GM12892 (cell line): ENCODE measurements at regions not wholly inside any gene's neighbourhood (a gene's known extent, or its start where the extent isn't known, plus 50 kb on each side); places are given as distances from the start of the nearest gene placed in this dataset.
A peak's percentile ranks its signal among the peaks of the same experiment; 100 is the strongest.

Experiments
- DNase-seq: peaks from one replicate; pipeline ENCODE4 v3.0.0; 2011; ENCODE audit not compliant: insufficient read length
- FAIRE-seq: peaks from 2 replicates; lab custom pipeline; 2011; peaks lifted over from hg19 to GRCh38; lab: Jason Lieb, UNC
- POLR2A ChIP-seq: IDR thresholded peaks from 2 replicates; pipeline ENCODE4 v1.6.1; 2011; ENCODE audit warnings: low read depth, low read length, control low read depth
- POLR2AphosphoS5 ChIP-seq: IDR thresholded peaks from 2 replicates; pipeline ENCODE4 v1.6.1; 2011; ENCODE audit warnings: low read depth, low read length, control low read depth
- TAF1 ChIP-seq: IDR thresholded peaks from 2 replicates; pipeline ENCODE4 v1.6.1; 2011; ENCODE audit warnings: low read depth, mild to moderate bottlenecking, control low read depth, low read length, borderline replicate concordance

DNA sequence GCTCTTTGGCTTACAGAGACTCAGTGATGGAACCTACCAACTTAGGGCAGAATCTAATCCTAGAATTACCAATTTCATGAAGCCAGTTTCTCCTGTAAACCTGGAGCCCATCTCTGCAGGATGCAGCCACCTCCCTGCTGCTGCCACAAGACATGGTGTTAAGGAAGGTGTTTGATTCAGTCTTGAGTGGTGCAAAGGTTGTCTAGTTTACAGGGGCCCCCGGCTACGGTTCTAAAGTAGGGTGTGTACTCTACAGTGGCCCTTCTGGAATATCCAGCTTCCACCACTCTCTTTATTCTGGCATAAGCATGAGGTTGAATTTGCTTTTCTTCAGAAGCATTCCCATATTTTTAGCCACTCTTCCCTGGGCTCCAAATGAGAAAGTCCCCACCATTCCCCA, 154.1 kb upstream of the GRIP1 start:
- TF ChIP-seq POLR2A (no peak), POLR2AphosphoS5 (no peak), TAF1 (no peak)
- no peak for DNase-seq
- FAIRE-seq, result no peak

DNA sequence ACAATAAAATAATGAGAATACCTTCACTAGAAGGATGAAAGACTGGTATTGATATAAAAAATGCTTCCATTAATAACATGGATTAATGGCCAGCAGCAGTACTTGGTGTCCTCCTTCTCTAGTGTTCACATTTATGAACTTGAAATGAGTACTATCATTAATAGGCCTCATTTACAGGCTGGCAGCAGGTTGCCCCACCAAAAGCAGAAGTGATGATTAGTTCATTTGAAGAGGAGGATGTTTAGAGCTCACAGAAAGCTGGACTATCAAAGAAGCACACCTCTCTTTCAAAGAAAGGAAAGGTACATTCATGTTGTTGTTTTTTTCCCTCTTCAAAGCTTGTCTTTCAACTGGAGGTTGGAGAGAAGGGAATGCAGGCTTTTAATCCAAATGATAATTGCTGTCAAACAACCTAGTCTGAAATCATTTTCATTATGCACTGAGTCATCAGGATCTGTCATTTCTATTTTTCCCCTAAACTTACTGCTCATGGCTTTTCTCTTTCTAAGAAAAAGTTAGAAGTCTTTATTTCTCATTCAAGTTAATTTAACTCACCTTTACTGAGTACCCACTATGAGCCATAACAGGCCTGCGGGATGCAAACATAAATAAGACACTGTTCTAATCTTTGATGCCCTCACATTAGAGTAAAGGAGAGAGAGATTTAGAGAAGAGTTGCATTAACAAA, 157.9 kb upstream of the GRIP1 start:
- FAIRE-seq, result no peak
- TF ChIP-seq POLR2AphosphoS5, result no peak
- no peak for TF ChIP-seq TAF1
- TF ChIP-seq POLR2A, result no peak
- DNase-seq, result no peak

GRCh38 chr12:66837311-66837627, 158.4 kb upstream of the GRIP1 start:
- no peak for FAIRE-seq
- no peak for DNase-seq
- TF ChIP-seq POLR2AphosphoS5, result no peak
- TF ChIP-seq TAF1, result no peak
- TF ChIP-seq POLR2A, result no peak

DNA sequence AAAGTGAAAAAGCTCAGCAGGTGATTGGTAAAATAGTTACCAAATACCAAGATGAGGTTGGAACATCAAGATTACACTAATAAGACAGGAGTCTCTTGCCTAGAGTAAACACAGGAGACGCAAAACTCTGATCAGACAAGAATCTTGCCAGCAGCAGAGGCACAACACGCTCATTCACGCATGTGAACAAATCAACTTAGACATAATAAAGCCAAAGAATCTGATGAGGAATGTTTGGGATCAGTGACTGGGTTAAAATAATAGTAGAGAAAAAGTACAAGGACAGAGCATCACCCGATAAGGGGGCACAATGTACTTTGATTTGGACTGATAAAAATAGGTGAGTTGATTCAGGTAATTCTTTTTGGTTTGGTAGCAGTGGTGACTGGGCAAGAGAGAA, 159.5 kb upstream of the GRIP1 start:
- no peak for TF ChIP-seq TAF1
- TF ChIP-seq POLR2AphosphoS5, result no peak
- no peak for TF ChIP-seq POLR2A
- DNase-seq, result no peak
- no peak for FAIRE-seq

GRCh38 chr12:66848967-66849366, 170.1 kb upstream of the GRIP1 start:
- no peak for TF ChIP-seq TAF1
- TF ChIP-seq POLR2AphosphoS5, result no peak
- no peak for TF ChIP-seq POLR2A
- no peak for FAIRE-seq

GRCh38 chr12:66851134-66851533, 172.3 kb upstream of the GRIP1 start:
- TF ChIP-seq TAF1 (no peak), POLR2AphosphoS5 (no peak), POLR2A (no peak)
- DNase-seq (no peak), FAIRE-seq (peak; percentile 5)

More at GRCh38 chr12:66848967-66849366, 170.1 kb upstream of the GRIP1 start:
- no peak for DNase-seq

- TF ChIP-seq POLR2AphosphoS5 (no peak), TAF1 (no peak), POLR2A (no peak)
- no peak for DNase-seq
- no peak for FAIRE-seq
These were observed 173.2 kb upstream of the GRIP1 start for GRCh38 chr12:66852091-66852490.

- FAIRE-seq (no peak), DNase-seq (no peak)
- no peak for TF ChIP-seq POLR2A
- no peak for TF ChIP-seq TAF1
- no peak for TF ChIP-seq POLR2AphosphoS5
These were observed 173.9 kb upstream of the GRIP1 start for GRCh38 chr12:66852765-66853164.

GRCh38 chr12:66859751-66860440, 181.0 kb upstream of the GRIP1 start:
- no peak for DNase-seq
- FAIRE-seq, result peak; percentile 33
- TF ChIP-seq POLR2AphosphoS5, result no peak

DNA sequence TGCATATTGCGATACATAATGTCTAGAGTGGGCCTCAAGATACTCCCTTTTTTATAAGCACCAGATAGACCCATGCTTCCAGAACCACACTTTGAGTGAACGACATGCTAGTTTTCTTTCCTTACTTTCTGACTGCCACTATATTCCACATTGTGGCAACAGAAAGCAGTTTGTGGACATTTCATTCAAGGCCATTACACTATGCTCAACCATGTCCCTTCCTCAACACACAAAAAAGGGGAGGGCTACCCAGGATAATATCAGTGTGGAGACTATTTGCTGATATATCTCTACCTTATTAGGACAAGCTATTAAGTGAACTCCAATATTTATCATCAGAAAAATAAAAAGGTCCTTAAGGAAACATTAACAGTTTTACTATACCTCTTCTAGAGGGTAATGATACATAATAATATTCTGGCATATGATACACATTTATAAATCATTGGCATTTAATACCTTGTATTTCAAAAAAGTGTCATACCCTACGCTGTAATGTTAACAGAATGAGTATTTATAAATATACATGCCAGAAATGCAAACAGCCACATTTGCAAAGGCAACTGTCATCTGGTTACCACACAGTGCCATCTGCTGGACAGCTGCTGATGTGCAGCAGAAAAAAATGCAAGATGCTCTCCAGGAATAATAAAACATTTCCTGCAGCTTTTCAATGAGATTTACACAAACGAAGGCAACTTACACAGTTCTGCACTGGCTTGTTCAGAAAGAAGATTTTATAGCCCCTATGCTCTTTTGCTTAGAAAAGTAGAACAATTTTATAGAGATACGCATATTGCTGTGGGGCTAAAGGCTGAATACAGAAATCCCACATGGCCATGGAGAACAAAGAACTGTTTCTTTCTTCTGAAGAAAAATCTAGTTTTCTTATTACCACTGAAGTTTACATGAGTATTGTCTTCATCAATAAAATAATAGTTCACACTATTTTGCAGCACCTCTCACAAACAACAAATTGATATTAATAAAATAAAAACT, 182.2 kb upstream of the GRIP1 start:
- DNase-seq (no peak), FAIRE-seq (peak; percentile 92)
- TF ChIP-seq POLR2A (no peak), POLR2AphosphoS5 (no peak), TAF1 (no peak)

GRCh38 chr12:66862356-66862985, 183.6 kb upstream of the GRIP1 start:
- DNase-seq, result no peak
- no peak for FAIRE-seq
- TF ChIP-seq POLR2AphosphoS5 (no peak), POLR2A (no peak), TAF1 (no peak)
